A673 (cell line): ENCODE measurements at regions not wholly inside any gene's neighbourhood (a gene's known extent, or its start where the extent isn't known, plus 50 kb on each side); places are given as distances from the start of the nearest gene placed in this dataset.

Experiments
- BruUV-seq: library from RNA; stranded (reverse); fragments of 400-500 nt; replicated peaks from 2 replicates; lab custom pipeline; 2021; lab: Mats Ljungman, UMichigan
- CTCF ChIA-PET: fragments of 300-600 bp; sonication (Branson Sonifier 250); formaldehyde crosslinking; loops from one replicate; lab custom pipeline; 2022; ENCODE audit warnings: antibody characterized with exemption; lab: Charles Lee
- POLR2A ChIA-PET: fragments of 300-600 bp; sonication (Branson Sonifier 250); formaldehyde crosslinking; loops from one replicate; lab custom pipeline; 2022; ENCODE audit warnings: antibody characterized with exemption; ENCODE audit not compliant: low non-redundant PET; lab: Charles Lee
- DNase-seq: peaks from one replicate; pipeline ENCODE4 v3.0.0-alpha.2; 2015; ENCODE audit warnings: low spot score
- H3K27ac ChIP-seq: fragments of 200-600 bp; sonication (generic); 2 replicates; pipeline ENCODE4 v1.5.1; 2016; ENCODE audit warnings: mixed run types, low read depth, mild to moderate bottlenecking, mixed read lengths, antibody characterized with exemption, low read length; ENCODE audit not compliant: poor library complexity, severe bottlenecking
- H3K27me3 ChIP-seq: fragments of 200-600 bp; sonication (generic); replicated peaks from 2 replicates; pipeline ENCODE4 v1.6.1; 2017; ENCODE audit warnings: mixed run types, low read depth, mild to moderate bottlenecking, mixed read lengths, antibody characterized with exemption, low read length; ENCODE audit not compliant: insufficient read depth, poor library complexity
- H3K36me3 ChIP-seq: fragments of 200-600 bp; sonication (generic); 2 replicates; pipeline ENCODE4 v1.6.1; 2016; ENCODE audit warnings: mixed run types, mild to moderate bottlenecking, mixed read lengths, antibody characterized with exemption, low read length; ENCODE audit not compliant: insufficient read depth, poor library complexity, severe bottlenecking
- H3K4me1 ChIP-seq: fragments of 200-600 bp; sonication (generic); 2 replicates; pipeline ENCODE4 v1.6.1; 2017; ENCODE audit warnings: mixed run types, mild to moderate bottlenecking, mixed read lengths, antibody characterized with exemption, low read length; ENCODE audit not compliant: insufficient read depth, poor library complexity, severe bottlenecking
- H3K4me3 ChIP-seq: fragments of 200-600 bp; sonication (generic); 2 replicates; pipeline ENCODE4 v1.5.1; 2016; ENCODE audit warnings: low read depth, mixed run types, mild to moderate bottlenecking, mixed read lengths, low read length; ENCODE audit not compliant: poor library complexity, severe bottlenecking
- H3K9me3 ChIP-seq: fragments of 200-600 bp; sonication (generic); 2 replicates; pipeline ENCODE4 v1.6.1; 2016; ENCODE audit warnings: mixed run types, low read depth, mild to moderate bottlenecking, mixed read lengths, antibody characterized with exemption, low read length; ENCODE audit not compliant: poor library complexity, severe bottlenecking
- CTCF ChIP-seq: fragments of 300-800, 200-600 bp; sonication (generic); conservative IDR thresholded peaks from 2 replicates; pipeline ENCODE4 v1.5.1; 2017; ENCODE audit warnings: low read depth, mild to moderate bottlenecking, antibody characterized with exemption, low read length, moderate library complexity, mixed read lengths
- EZH2 ChIP-seq: fragments of 200-600 bp; sonication (generic); IDR thresholded peaks from 2 replicates; pipeline ENCODE4 v1.6.1; 2017; ENCODE audit warnings: borderline replicate concordance, low read depth, mild to moderate bottlenecking, mixed read lengths, antibody characterized with exemption, low read length; ENCODE audit not compliant: poor library complexity, severe bottlenecking
- intact Hi-C: fragments of 100-400 bp; cut with micrococcal nuclease; formaldehyde crosslinking; loops from one replicate; pipeline ENCODE4 v1.10.0; 2022; ENCODE audit not compliant: unreplicated experiment

- no peak overlapping the region for H3K27ac ChIP-seq
- H3K9me3 ChIP-seq, result no peaks in the 10 kb centered on the region
- ChIA-PET CTCF (no interaction called here), POLR2A (no interaction called here)
- intact Hi-C loops, result no loop called here
- no peak for TF ChIP-seq EZH2
- TF ChIP-seq CTCF, result no peak
- H3K4me3 ChIP-seq, result no peak overlapping the region
- H3K36me3 ChIP-seq, result no peaks in the 10 kb centered on the region
- H3K27me3 ChIP-seq, result no peaks in the 10 kb centered on the region
- no TSS peak for BruUV-seq
- no peak for DNase-seq
- no peaks in the 10 kb centered on the region for H3K4me1 ChIP-seq
Observed at GRCh38 chr13:64767054-64767453, 2463.1 kb downstream of the PCDH9 start.

GRCh38 chr13:64765636-64766035 lies 2464.5 kb downstream of the PCDH9 start:
- Histone ChIP-seq H3K4me1 (no peaks in the 10 kb centered on the region), H3K9me3 (no peaks in the 10 kb centered on the region), H3K36me3 (no peaks in the 10 kb centered on the region), H3K27me3 (no peaks in the 10 kb centered on the region), H3K4me3 (no peak overlapping the region), H3K27ac (no peak overlapping the region)
- intact Hi-C loops, result no loop called here
- TF ChIP-seq CTCF (no peak), EZH2 (no peak)
- BruUV-seq, result no TSS peak
- no peak for DNase-seq
- ChIA-PET POLR2A (no interaction called here), CTCF (no interaction called here)

GRCh38 chr13:64758521-64759244 lies 2471.5 kb downstream of the PCDH9 start:
- no TSS peak for BruUV-seq
- POLR2A ChIA-PET, result no interaction called here
- intact Hi-C loops, result no loop called here

More at GRCh38 chr13:64758521-64759244, 2471.5 kb downstream of the PCDH9 start:
- Histone ChIP-seq H3K9me3 (no peaks in the 10 kb centered on the region), H3K27me3 (no peaks in the 10 kb centered on the region), H3K27ac (no peak overlapping the region), H3K4me3 (no peak overlapping the region), H3K4me1 (no peaks in the 10 kb centered on the region), H3K36me3 (no peaks in the 10 kb centered on the region)
- TF ChIP-seq CTCF (no peak), EZH2 (no peak)
- DNase-seq, result no peak
- CTCF ChIA-PET, result no interaction called here
